B cell (primary cell): ENCODE measurements at regions not wholly inside any gene's neighbourhood (a gene's known extent, or its start where the extent isn't known, plus 50 kb on each side); places are given as distances from the start of the nearest gene placed in this dataset.

ENCODE experiments used
- CTCF ChIP-seq: fragments of 200-600 bp; IDR thresholded peaks from one replicate; pipeline ENCODE4 v1.8.0; 2022; ENCODE audit warnings: antibody characterized with exemption, mild to moderate bottlenecking
- EZH2 ChIP-seq: IDR thresholded peaks from 2 replicates; pipeline ENCODE4 v1.6.1; 2012; ENCODE audit warnings: borderline replicate concordance, low read depth, mild to moderate bottlenecking, moderate library complexity, low read length; ENCODE audit not compliant: insufficient read depth, poor library complexity, severe bottlenecking

DNA sequence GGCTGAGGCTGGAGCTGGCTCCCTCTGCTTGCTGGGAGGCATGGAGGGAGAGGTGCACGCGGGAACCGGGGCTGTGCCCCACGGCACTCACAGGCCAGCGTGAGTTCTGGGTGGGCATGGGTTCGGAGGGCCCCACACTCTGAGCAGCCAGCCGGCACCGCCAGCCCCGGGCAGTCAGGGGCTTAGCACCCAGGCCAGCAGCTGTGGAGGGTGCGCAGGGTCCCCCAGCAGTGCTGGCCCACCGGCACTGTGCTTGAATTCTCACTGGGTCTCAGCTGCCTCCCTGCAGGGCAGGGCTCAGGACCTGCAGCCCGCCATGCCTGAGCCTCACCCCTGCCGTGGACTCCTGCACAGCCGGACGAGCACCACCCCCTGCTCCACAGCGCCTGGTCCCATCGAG is 164.9 kb upstream of the PLD5 start:
- no peak for TF ChIP-seq CTCF
- no peak for TF ChIP-seq EZH2
